Psoas muscle (tissue), 7 donors: ENCODE measurements at regions not wholly inside any gene's neighbourhood (a gene's known extent, or its start where the extent isn't known, plus 50 kb on each side); places are given as distances from the start of the nearest gene placed in this dataset.

ENCODE experiments used
- ATAC-seq, 4 donors: fragments of 200-7000 bp; cut with Tn5 transposase; one replicate each; pipeline ENCODE4 v1.9.1; 2020; ENCODE audit warnings: moderate library complexity in 3 of 4, mild to moderate bottlenecking in 2 of 4
- DNase-seq, 2 donors: peaks; one replicate each; pipeline ENCODE4 v3.0.0-alpha.2; 2020
- H3K27ac ChIP-seq: fragments of 200-600 bp; one replicate; pipeline ENCODE4 v1.8.0; 2022
- H3K27me3 ChIP-seq, 3 donors: fragments of 200-600 bp in 1 of 3; one replicate each; pipeline versions ENCODE4 v1.6.1 to v1.8.0; 2013 to 2022; ENCODE audit warnings: low read length in 2 of 3, mild to moderate bottlenecking in 2 of 3, moderate library complexity in 1 of 3; ENCODE audit not compliant: insufficient read depth in 3 of 3
- H3K36me3 ChIP-seq, 2 donors: fragments of 200-600 bp in 1 of 2; one replicate each; pipeline versions ENCODE4 v1.6.1 to v1.8.0; 2013 to 2022; ENCODE audit warnings: low read depth in 1 of 2, mild to moderate bottlenecking in 1 of 2, moderate library complexity in 1 of 2; ENCODE audit not compliant: insufficient read depth in 1 of 2
- H3K4me1 ChIP-seq: fragments of 200-600 bp; one replicate; pipeline ENCODE4 v1.8.0; 2022
- H3K4me3 ChIP-seq: fragments of 200-600 bp; one replicate; pipeline ENCODE4 v1.8.0; 2022; ENCODE audit warnings: mild to moderate bottlenecking
- H3K9me3 ChIP-seq: fragments of 200-600 bp; one replicate; pipeline ENCODE4 v1.8.0; 2022
- CTCF ChIP-seq: fragments of 200-600 bp; IDR thresholded peaks from one replicate; pipeline ENCODE4 v1.8.0; 2022; ENCODE audit warnings: antibody characterized with exemption
- WGBS, 3 donors: extraction: QIAGEN DNeasy Blood & Tissue Kit; methylation state at CpG; one replicate each; pipeline versions ENCODE4 v1.1.6 to v1.1.7; 2013; 5-methylcytosine and 5-hydroxymethylcytosine counted together
- intact Hi-C, 2 donors: fragments of 100-400 bp; cut with DNase I; formaldehyde crosslinking; loops; one replicate each; pipeline versions ENCODE4 v1.11.0 to v1.14.2; 2022
- donor health status: healthy with polysubstance abuse.
- donor health status: DM: no; HTN: no; CAD: no; lungs with moderate emphysema.
- donor health status: Bipolar disorder and iron deficiency.
- donor health status: healthy.
- donor health status: DM: yes; HTN: yes; CAD: no.
- donor health status: DM: no; HTN: no; CAD: no.
- donor health status: DM: yes; HTN: yes; CAD: no.

GRCh38 chr10:83960125-83960524, 179.2 kb upstream of the GHITM start:
- 51 to 67% (median 56%) methylated on average over 1 of the region's 1 CpG for WGBS, 3 donors
- H3K36me3 ChIP-seq = no peaks in the 10 kb centered on the region
- H3K27me3 ChIP-seq = no peaks in the 10 kb centered on the region
- H3K4me1 ChIP-seq = no peaks in the 10 kb centered on the region
- ATAC-seq (no peak), DNase-seq (no peak)
- H3K9me3 ChIP-seq = no peaks in the 10 kb centered on the region
- intact Hi-C loops = no loop called here
- H3K4me3 ChIP-seq = no peak overlapping the region
- H3K27ac ChIP-seq = no peak overlapping the region
- no peak for TF ChIP-seq CTCF

- Histone ChIP-seq H3K9me3 (no peaks in the 10 kb centered on the region), H3K27me3 (no peaks in the 10 kb centered on the region), H3K36me3 (no peaks in the 10 kb centered on the region), H3K27ac (no peak overlapping the region), H3K4me3 (no peak overlapping the region), H3K4me1 (no peaks in the 10 kb centered on the region)
- intact Hi-C loops = no loop called here
- DNase-seq (no peak), ATAC-seq (no peak)
- no peak for TF ChIP-seq CTCF
Measured at GRCh38 chr10:83961620-83962019, 177.7 kb upstream of the GHITM start.

- WGBS, 3 donors = 80 to 88% (median 80%) methylated on average over 3 of the region's 3 CpGs
- Histone ChIP-seq H3K9me3 (no peaks in the 10 kb centered on the region), H3K27me3 (no peaks in the 10 kb centered on the region), H3K4me1 (no peaks in the 10 kb centered on the region), H3K36me3 (no peaks in the 10 kb centered on the region), H3K27ac (no peak overlapping the region), H3K4me3 (no peak overlapping the region)
- TF ChIP-seq CTCF = no peak
- DNase-seq (no peak), ATAC-seq (no peak)
- intact Hi-C loops = no loop called here
Measured at GRCh38 chr10:83963446-83963845, 175.9 kb upstream of the GHITM start.

GRCh38 chr10:83965473-83965872, 173.8 kb upstream of the GHITM start:
- no peaks in the 10 kb centered on the region for H3K9me3 ChIP-seq
- 9 to 24% (median 19%) methylated on average over 2 of the region's 2 CpGs for WGBS, 3 donors
- no peaks in the 10 kb centered on the region for H3K27me3 ChIP-seq
- H3K27ac ChIP-seq = no peak overlapping the region
- intact Hi-C loops = no loop called here
- no peak for TF ChIP-seq CTCF
- no peak overlapping the region for H3K4me3 ChIP-seq
- DNase-seq (no peak), ATAC-seq (no peak)
- H3K36me3 ChIP-seq = no peaks in the 10 kb centered on the region
- no peaks in the 10 kb centered on the region for H3K4me1 ChIP-seq

- 77 to 88% (median 79%) methylated on average over 4 of the region's 4 CpGs for WGBS, 3 donors
- H3K4me1 ChIP-seq = no peaks in the 10 kb centered on the region
- no peak for DNase-seq
- H3K36me3 ChIP-seq = no peaks in the 10 kb centered on the region
- intact Hi-C loops = no loop called here
- no peak overlapping the region for H3K27ac ChIP-seq
- no peak overlapping the region for H3K4me3 ChIP-seq
- TF ChIP-seq CTCF = no peak
- no peaks in the 10 kb centered on the region for H3K9me3 ChIP-seq
- ATAC-seq = no peak
- no peaks in the 10 kb centered on the region for H3K27me3 ChIP-seq
Measured at GRCh38 chr10:83968052-83968451, 171.3 kb upstream of the GHITM start.
